GM19372 (cell line): ENCODE measurements at regions not wholly inside any gene's neighbourhood (a gene's known extent, or its start where the extent isn't known, plus 50 kb on each side); places are given as distances from the start of the nearest gene placed in this dataset.
"Not testable (repeated sequence)": the region's sequence is repeated elsewhere in the genome, so short reads cannot be mapped to it uniquely, and the experiment has no call there.

ENCODE experiments used
- ATAC-seq: cut with Tn5 transposase; IDR thresholded peaks from one replicate; pipeline ENCODE4 v1.9.1; 2021; ENCODE audit warnings: mild to moderate bottlenecking, low read depth, moderate library complexity; ENCODE audit not compliant: unreplicated experiment

GRCh38 chr17:13659051-13659450 lies 57.3 kb upstream of the HS3ST3A1 start:
- ATAC-seq: not testable (repeated sequence)

DNA sequence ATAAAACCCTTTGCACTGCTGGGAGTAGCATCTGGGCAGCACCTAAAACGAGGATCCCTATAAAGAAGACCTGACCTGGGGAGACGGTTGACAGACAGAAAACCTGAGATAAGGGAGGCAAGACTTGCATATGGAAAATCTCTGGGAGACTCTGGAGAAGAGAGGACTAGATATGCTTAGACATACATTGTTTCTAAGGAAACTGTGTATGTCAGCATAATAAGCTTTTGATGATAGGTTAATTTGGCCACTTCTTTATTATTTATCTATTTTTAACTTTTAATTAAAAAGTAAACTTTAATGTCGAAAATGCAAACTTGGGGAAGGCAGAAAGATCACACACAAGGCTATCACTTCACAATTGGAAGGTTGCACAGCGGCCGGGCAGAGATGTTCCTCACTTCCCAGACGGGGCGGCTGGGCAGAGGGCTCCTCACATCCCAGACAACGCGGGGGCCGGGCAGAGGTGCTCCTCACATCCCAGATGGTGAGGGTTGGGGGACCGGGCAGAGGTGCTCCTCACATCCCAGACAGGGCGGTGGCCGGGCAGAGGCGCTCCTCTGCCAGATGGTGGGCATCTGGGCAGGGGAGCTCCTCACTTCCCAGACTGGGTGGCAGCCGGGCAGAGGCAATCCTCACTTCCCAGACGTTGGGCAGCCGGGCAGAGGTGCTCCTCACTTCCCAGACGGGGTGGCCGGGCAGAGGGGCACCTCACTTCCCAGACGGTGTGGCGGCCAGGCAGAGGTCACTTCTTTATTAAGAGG lies 64.3 kb upstream of the HS3ST3A1 start:
- no peak for ATAC-seq

DNA sequence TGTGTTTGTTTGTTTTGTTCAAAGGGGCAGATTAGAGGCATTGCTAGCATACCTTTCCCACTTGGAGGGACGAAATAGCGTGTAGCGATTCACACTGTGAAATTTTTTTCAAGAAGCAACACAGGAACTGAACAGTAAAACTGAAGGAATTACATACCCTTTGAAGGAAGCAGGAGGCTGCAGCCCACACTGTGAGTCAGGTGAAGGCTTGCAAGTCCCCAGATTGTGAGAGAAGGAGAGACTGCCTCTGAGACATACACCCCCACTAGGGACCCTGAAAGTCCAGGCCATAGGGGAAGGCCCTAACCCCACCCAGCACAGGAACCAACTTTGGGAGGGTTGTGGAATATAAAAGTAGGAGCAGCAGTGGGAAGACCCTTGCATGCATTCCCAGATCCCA lies 69.6 kb upstream of the HS3ST3A1 start:
- no peak for ATAC-seq

DNA sequence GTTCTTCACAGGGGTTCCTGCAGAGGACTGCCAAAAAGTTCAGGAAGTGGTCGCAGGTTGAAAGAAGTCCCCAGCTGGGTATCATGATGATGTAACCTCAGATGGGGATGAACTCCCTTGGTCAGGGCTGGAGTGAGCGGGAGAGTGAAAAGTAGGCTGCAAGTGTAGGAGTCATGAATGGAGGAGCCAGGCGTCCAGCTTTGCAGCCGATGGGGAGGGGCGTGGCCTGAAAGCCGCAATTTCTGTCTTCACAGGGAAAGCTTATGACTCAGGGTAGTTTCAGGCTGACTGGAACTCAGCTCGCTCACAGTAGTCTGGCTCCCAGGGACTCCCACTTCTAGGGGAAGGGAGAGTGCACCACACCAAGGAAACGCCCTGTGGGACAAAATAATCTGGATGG lies 70.0 kb upstream of the HS3ST3A1 start:
- no peak for ATAC-seq

- ATAC-seq: no peak
These were observed 76.6 kb upstream of the HS3ST3A1 start for GRCh38 chr17:13678361-13678760.

DNA sequence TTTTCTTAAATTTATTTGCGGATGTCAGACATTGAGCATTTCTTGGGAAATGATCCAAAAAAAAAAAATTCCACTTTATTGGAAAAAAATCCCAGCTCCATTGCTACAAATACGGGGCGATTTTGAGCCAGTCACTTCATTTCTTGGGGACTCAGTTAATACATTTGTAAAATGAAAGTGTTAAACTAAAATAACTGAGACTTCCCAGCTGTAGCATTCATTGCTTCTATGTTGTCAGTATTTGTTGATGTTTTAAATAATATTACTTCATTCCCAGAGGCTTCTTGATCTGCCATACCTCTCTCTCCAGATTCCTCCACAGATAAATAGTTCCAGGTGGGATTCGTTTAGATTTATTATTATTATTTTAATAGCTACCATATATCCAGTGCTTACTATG lies 77.1 kb upstream of the HS3ST3A1 start:
- no peak for ATAC-seq

DNA sequence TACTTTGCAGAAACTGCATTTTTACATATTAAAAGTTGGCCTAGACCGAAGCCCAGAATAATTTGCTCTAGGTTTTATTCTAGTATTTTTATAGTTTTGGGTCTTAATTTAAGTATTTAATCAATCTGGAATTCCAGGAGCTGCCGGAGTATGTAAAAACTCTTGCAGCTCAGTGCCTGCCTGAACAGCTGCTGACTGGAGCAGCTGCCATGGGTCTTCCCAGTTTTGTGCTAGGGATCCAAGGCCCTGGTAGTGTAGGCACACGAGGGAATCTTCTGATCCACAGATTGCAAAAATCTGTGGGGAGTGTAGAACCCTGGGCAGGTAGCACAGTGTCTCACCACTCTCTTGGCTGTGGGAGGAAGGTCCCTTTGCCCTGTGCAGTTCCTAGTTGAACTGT lies 87.0 kb upstream of the HS3ST3A1 start:
- no peak for ATAC-seq

DNA sequence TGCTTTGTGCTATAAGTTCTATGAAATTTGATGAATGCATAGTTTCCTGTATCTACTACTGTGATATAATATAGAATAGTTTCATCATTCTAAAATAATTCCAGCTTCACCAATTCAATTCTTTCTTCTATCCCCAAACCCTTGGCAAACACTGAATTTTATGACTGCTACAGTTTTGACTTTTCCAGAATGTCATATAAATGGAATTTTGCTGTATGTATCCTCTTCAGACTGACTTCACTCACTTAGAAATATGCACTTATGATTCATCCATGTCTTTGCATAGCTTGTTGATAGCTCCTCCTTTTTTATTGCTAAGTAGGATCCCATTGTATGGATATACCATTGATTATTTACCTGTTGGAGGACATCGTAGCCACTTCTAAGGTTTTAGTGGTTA lies 89.1 kb upstream of the HS3ST3A1 start:
- no peak for ATAC-seq

GRCh38 chr17:13694934-13695333 lies 93.2 kb upstream of the HS3ST3A1 start:
- ATAC-seq: no peak

- no peak for ATAC-seq
These were observed 97.1 kb upstream of the HS3ST3A1 start for GRCh38 chr17:13698832-13699231.

- ATAC-seq: no peak
These were observed 97.5 kb upstream of the HS3ST3A1 start for GRCh38 chr17:13699261-13699660.

DNA sequence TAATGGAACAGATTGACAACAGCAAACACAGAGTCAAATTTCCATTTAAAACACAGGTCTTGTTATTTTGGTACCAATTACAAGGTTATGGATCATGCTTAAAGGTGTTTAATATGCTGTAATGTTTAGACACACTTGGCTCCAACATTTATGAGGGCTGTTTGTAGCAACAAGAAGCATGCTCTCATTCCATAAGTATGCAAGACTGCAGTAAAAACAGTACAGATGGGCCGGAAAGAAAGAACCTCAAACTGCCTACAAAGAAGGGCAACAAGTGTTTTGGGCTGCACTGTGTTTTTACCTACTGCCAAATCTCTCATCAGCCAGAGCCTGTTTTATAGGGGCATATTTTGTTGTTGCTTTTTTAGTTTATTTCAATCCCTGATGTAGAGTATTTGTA lies 100.5 kb upstream of the HS3ST3A1 start:
- ATAC-seq: no peak

GRCh38 chr17:13704333-13704732 lies 102.6 kb upstream of the HS3ST3A1 start:
- no peak for ATAC-seq

DNA sequence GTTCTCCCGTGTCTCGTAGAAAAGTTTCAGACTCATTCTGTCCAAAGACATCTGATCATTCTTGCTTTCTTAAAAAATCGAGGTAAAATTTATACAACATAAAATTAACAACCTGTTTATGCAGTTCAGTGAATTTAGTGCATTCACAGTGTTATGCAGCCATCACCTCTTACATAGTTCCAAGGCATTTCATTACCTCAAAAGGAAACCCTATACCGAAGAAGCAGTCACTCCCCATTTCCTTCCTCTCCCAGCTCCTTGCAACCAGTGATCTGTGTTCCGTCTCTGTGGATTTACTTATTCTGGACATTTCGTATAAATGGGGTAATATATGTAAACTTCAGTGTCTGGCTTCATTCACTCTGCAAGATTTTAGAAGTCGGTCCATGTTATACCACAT lies 103.5 kb upstream of the HS3ST3A1 start:
- no peak for ATAC-seq

GRCh38 chr17:13721705-13722104 lies 120.0 kb upstream of the HS3ST3A1 start:
- ATAC-seq: no peak

GRCh38 chr17:13725288-13725990 lies 123.7 kb upstream of the HS3ST3A1 start:
- ATAC-seq: no peak

GRCh38 chr17:13727441-13728171 lies 125.9 kb upstream of the HS3ST3A1 start:
- ATAC-seq: no peak

- no peak for ATAC-seq
These were observed 127.1 kb upstream of the HS3ST3A1 start for GRCh38 chr17:13728781-13729180.

DNA sequence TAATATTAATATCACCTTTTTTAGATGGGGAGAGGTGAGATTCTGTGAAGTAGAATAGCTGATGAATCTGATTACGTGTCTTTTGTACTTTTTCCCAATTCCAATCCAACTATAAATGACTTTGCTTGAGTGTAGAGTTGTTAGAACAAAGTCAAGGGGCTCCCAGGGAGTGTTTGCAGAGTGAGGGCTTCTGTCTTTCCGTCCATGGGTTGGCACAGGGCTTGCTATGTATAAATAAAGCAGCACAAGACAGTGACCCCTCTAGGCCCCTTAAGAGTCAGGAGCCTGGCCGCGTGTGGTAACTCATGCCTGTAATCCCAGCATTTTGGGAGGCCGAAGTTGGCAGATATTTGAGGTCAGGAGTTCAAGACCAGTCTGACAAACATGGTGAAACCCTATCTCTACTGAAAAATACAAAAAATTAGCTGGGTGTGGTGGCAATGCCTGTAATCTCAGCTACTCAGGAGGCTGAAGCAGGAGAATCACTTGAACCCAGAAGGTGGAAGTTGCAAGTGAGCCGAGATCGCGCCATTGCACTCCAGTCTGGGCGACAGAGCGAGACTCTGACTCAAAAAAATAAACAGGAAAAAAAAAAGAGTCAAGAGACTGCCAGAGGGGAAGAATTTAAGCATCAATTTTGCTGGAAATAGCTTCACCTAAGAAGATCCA lies 127.9 kb upstream of the HS3ST3A1 start:
- no peak for ATAC-seq

DNA sequence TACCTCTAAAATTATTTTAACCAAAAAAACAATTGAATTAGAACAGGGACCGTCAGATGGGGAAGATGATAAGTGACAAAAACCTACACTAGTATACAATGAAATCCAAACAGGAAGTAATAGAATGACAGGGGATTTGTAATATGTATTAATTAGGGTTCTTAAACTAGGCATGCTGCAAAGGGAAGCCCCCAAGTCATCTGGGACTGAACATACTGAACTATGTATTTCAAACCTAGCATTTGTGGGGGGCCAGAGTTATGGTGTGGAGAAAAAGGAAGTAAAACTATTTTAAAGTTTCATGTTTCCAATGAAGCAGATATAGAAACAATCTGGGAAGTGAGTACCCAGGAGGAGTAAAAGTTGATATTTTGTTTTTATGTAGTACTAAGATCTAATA lies 133.2 kb upstream of the HS3ST3A1 start:
- no peak for ATAC-seq

- no peak for ATAC-seq
These were observed 133.7 kb upstream of the HS3ST3A1 start for GRCh38 chr17:13735444-13735843.
